HUES64 (cell line): ENCODE measurements at regions not wholly inside any gene's neighbourhood (a gene's known extent, or its start where the extent isn't known, plus 50 kb on each side); places are given as distances from the start of the nearest gene placed in this dataset.

Experiments used
- H3K27ac ChIP-seq: 2 replicates; pipeline ENCODE4 v1.7.0; 2013; ENCODE audit warnings: low read depth, low read length, inconsistent platforms
- H3K27me3 ChIP-seq: 2 replicates; pipeline ENCODE4 v1.6.1; 2013; ENCODE audit warnings: mild to moderate bottlenecking, low read length; ENCODE audit not compliant: insufficient read depth
- H3K36me3 ChIP-seq: 2 replicates; pipeline ENCODE4 v1.6.1; 2013; ENCODE audit warnings: mild to moderate bottlenecking, low read length; ENCODE audit not compliant: insufficient read depth
- H3K4me1 ChIP-seq: 2 replicates; pipeline ENCODE4 v1.6.1; 2013; ENCODE audit warnings: mild to moderate bottlenecking, low read length, moderate library complexity; ENCODE audit not compliant: insufficient read depth
- H3K4me3 ChIP-seq: 2 replicates; pipeline ENCODE4 v1.5.1; 2013; ENCODE audit warnings: mild to moderate bottlenecking, low read length, moderate library complexity
- H3K9ac ChIP-seq: 2 replicates; pipeline ENCODE4 v1.6.1; 2013; ENCODE audit warnings: mild to moderate bottlenecking, low read depth, low read length
- H3K9me3 ChIP-seq: 2 replicates; pipeline ENCODE4 v1.6.1; 2013; ENCODE audit warnings: low read depth, low read length; ENCODE audit not compliant: insufficient read depth
- WGBS: fragments of 150-250, 120-280 bp; methylation state at CpG from one replicate; pipeline ENCODE4 v1.1.7; 2013; ENCODE audit warnings: missing lambda C conversion rate; 5-methylcytosine and 5-hydroxymethylcytosine counted together

- Histone ChIP-seq H3K27ac (no peak overlapping the region), H3K27me3 (no peaks in the 10 kb centered on the region), H3K4me1 (peaks cover 36% of the 10 kb centered on the region), H3K36me3 (no peaks in the 10 kb centered on the region), H3K9me3 (no peaks in the 10 kb centered on the region), H3K4me3 (no peak overlapping the region), H3K9ac (no peak overlapping the region)
- 14% methylated on average over 1 of the region's 1 CpG for WGBS
Observed at GRCh38 chr4:165612936-165613335, 234.1 kb downstream of the CPE start.

- Histone ChIP-seq H3K27me3 (no peaks in the 10 kb centered on the region), H3K9ac (no peak overlapping the region), H3K36me3 (no peaks in the 10 kb centered on the region), H3K4me3 (no peak overlapping the region), H3K4me1 (peaks cover 36% of the 10 kb centered on the region), H3K9me3 (no peaks in the 10 kb centered on the region), H3K27ac (no peak overlapping the region)
- WGBS = 89% methylated on average over 2 of the region's 2 CpGs
Observed at GRCh38 chr4:165613581-165613980, 234.8 kb downstream of the CPE start.

- Histone ChIP-seq H3K27ac (no peak overlapping the region), H3K27me3 (no peaks in the 10 kb centered on the region), H3K9ac (no peak overlapping the region), H3K4me3 (no peak overlapping the region), H3K4me1 (no peaks in the 10 kb centered on the region), H3K9me3 (no peaks in the 10 kb centered on the region), H3K36me3 (no peaks in the 10 kb centered on the region)
- 67% methylated on average over 2 of the region's 3 CpGs for WGBS
Observed at GRCh38 chr4:165620913-165621312, 242.1 kb downstream of the CPE start.

- H3K27ac ChIP-seq = no peak overlapping the region
- 90% methylated on average over 5 of the region's 5 CpGs for WGBS
- no peaks in the 10 kb centered on the region for H3K4me1 ChIP-seq
- no peak overlapping the region for H3K9ac ChIP-seq
- no peaks in the 10 kb centered on the region for H3K27me3 ChIP-seq
- H3K4me3 ChIP-seq = no peak overlapping the region
- H3K36me3 ChIP-seq = no peaks in the 10 kb centered on the region
- no peaks in the 10 kb centered on the region for H3K9me3 ChIP-seq
Observed at GRCh38 chr4:165621983-165622382, 243.2 kb downstream of the CPE start.

GRCh38 chr4:165625281-165625680 lies 246.5 kb downstream of the CPE start:
- no peaks in the 10 kb centered on the region for H3K9me3 ChIP-seq
- no peak overlapping the region for H3K4me3 ChIP-seq
- 96% methylated on average over 2 of the region's 2 CpGs for WGBS
- H3K4me1 ChIP-seq = no peaks in the 10 kb centered on the region
- H3K27ac ChIP-seq = no peak overlapping the region
- no peaks in the 10 kb centered on the region for H3K27me3 ChIP-seq
- H3K36me3 ChIP-seq = no peaks in the 10 kb centered on the region
- H3K9ac ChIP-seq = no peak overlapping the region

- no peaks in the 10 kb centered on the region for H3K36me3 ChIP-seq
- no peaks in the 10 kb centered on the region for H3K4me1 ChIP-seq
- H3K9me3 ChIP-seq = no peaks in the 10 kb centered on the region
- H3K27ac ChIP-seq = no peak overlapping the region
- no peaks in the 10 kb centered on the region for H3K27me3 ChIP-seq
- H3K9ac ChIP-seq = no peak overlapping the region
- H3K4me3 ChIP-seq = no peak overlapping the region
- WGBS = 90% methylated on average over 3 of the region's 4 CpGs
Observed at GRCh38 chr4:165626316-165626715, 246.7 kb upstream of the TLL1 start.

- no peak overlapping the region for H3K27ac ChIP-seq
- 73% methylated on average over 1 of the region's 3 CpGs for WGBS
- no peaks in the 10 kb centered on the region for H3K27me3 ChIP-seq
- H3K9me3 ChIP-seq = no peaks in the 10 kb centered on the region
- no peaks in the 10 kb centered on the region for H3K36me3 ChIP-seq
- no peaks in the 10 kb centered on the region for H3K4me1 ChIP-seq
- no peak overlapping the region for H3K9ac ChIP-seq
- no peak overlapping the region for H3K4me3 ChIP-seq
Observed at GRCh38 chr4:165627128-165627527, 245.9 kb upstream of the TLL1 start.

- 98% methylated on average over 5 of the region's 5 CpGs for WGBS
- Histone ChIP-seq H3K27ac (no peak overlapping the region), H3K36me3 (no peaks in the 10 kb centered on the region), H3K9me3 (no peaks in the 10 kb centered on the region), H3K9ac (no peak overlapping the region), H3K4me1 (no peaks in the 10 kb centered on the region), H3K27me3 (no peaks in the 10 kb centered on the region), H3K4me3 (no peak overlapping the region)
Observed at GRCh38 chr4:165627548-165627947, 245.5 kb upstream of the TLL1 start.

GRCh38 chr4:165628572-165628971 lies 244.5 kb upstream of the TLL1 start:
- 91% methylated on average over 3 of the region's 3 CpGs for WGBS
- no peaks in the 10 kb centered on the region for H3K9me3 ChIP-seq

GRCh38 chr4:165630671-165631070 lies 242.4 kb upstream of the TLL1 start:
- H3K36me3 ChIP-seq = no peaks in the 10 kb centered on the region
- peaks cover 4% of the 10 kb centered on the region; the same call in 1 of the 2 replicates for H3K9me3 ChIP-seq
- no peak overlapping the region for H3K9ac ChIP-seq
- no peaks in the 10 kb centered on the region for H3K4me1 ChIP-seq
- H3K27me3 ChIP-seq = no peaks in the 10 kb centered on the region
- H3K27ac ChIP-seq = no peak overlapping the region
- no peak overlapping the region for H3K4me3 ChIP-seq

More at GRCh38 chr4:165628572-165628971, 244.5 kb upstream of the TLL1 start:
- H3K27me3 ChIP-seq = no peaks in the 10 kb centered on the region
- no peaks in the 10 kb centered on the region for H3K4me1 ChIP-seq
- H3K9ac ChIP-seq = no peak overlapping the region
- no peak overlapping the region for H3K4me3 ChIP-seq
- no peak overlapping the region for H3K27ac ChIP-seq
- no peaks in the 10 kb centered on the region for H3K36me3 ChIP-seq

- H3K27me3 ChIP-seq = no peaks in the 10 kb centered on the region
- peaks cover 4% of the 10 kb centered on the region; the same call in 1 of the 2 replicates for H3K9me3 ChIP-seq
- WGBS = 83% methylated on average over 3 of the region's 3 CpGs
- H3K4me3 ChIP-seq = no peak overlapping the region
- no peaks in the 10 kb centered on the region for H3K4me1 ChIP-seq
- H3K27ac ChIP-seq = no peak overlapping the region
- H3K36me3 ChIP-seq = no peaks in the 10 kb centered on the region
- H3K9ac ChIP-seq = no peak overlapping the region
Observed at GRCh38 chr4:165631208-165631894, 241.7 kb upstream of the TLL1 start.

- H3K4me3 ChIP-seq = no peak overlapping the region
- H3K27me3 ChIP-seq = no peaks in the 10 kb centered on the region
- H3K36me3 ChIP-seq = no peaks in the 10 kb centered on the region
- no peaks in the 10 kb centered on the region for H3K4me1 ChIP-seq
- no peak overlapping the region for H3K9ac ChIP-seq
- peaks cover 4% of the 10 kb centered on the region; the same call in 1 of the 2 replicates for H3K9me3 ChIP-seq
- H3K27ac ChIP-seq = no peak overlapping the region
- 97% methylated on average over 3 of the region's 3 CpGs for WGBS
Observed at GRCh38 chr4:165631912-165632311, 241.1 kb upstream of the TLL1 start.
